Fibroblast of lung (primary cell): ENCODE measurements at regions not wholly inside any gene's neighbourhood (a gene's known extent, or its start where the extent isn't known, plus 50 kb on each side); places are given as distances from the start of the nearest gene placed in this dataset.

Source experiments
- EZH2 ChIP-seq: IDR thresholded peaks from 2 replicates; pipeline ENCODE4 v1.5.1; 2012; ENCODE audit warnings: low read length, control low read depth, mild to moderate bottlenecking; ENCODE audit errors: missing control alignments
- TF ChIP-seq, protein P1 (sequence below), 2 donors: IDR thresholded peaks in 1 of 2; conservative IDR thresholded peaks in 1 of 2; 1 replicate in 1 of 2; 2 replicates in 1 of 2; pipeline ENCODE4 v1.5.1; 2011 to 2012; ENCODE audit warnings: low read length in 2 of 2, control low read depth in 1 of 2, inconsistent platforms in 1 of 2, low read depth in 1 of 2, mild to moderate bottlenecking in 1 of 2

DNA sequence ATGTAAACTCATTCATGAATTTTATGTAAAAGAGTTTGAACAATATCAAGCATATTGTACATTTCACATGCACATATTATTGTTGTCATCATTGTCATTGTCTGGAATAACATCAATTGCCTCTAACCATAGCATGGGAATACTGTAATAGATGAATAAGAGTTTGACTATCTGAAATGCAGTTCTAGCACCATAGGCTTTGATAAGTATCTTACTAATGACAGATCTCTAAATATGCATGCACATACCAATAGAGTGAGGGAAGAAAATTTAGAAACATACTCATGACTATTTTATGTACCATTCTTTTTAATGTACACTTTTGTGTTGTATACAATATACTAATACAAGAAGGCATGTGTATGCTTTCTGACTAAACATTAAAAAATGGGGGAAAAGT is 161.6 kb upstream of the SPRY1 start:
- TF ChIP-seq, protein P1, sequence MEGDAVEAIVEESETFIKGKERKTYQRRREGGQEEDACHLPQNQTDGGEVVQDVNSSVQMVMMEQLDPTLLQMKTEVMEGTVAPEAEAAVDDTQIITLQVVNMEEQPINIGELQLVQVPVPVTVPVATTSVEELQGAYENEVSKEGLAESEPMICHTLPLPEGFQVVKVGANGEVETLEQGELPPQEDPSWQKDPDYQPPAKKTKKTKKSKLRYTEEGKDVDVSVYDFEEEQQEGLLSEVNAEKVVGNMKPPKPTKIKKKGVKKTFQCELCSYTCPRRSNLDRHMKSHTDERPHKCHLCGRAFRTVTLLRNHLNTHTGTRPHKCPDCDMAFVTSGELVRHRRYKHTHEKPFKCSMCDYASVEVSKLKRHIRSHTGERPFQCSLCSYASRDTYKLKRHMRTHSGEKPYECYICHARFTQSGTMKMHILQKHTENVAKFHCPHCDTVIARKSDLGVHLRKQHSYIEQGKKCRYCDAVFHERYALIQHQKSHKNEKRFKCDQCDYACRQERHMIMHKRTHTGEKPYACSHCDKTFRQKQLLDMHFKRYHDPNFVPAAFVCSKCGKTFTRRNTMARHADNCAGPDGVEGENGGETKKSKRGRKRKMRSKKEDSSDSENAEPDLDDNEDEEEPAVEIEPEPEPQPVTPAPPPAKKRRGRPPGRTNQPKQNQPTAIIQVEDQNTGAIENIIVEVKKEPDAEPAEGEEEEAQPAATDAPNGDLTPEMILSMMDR (conservative IDR thresholded peaks at IDR 0.05 in 1 of 2, IDR thresholded peaks at IDR 0.05 in 1 of 2; ENCODE audit: low read depth in 1 of 2, low read length in 2 of 2) = no peak
- no peak for TF ChIP-seq EZH2
